Cardiac muscle cell (in vitro differentiated cells and primary cell): ENCODE measurements at regions not wholly inside any gene's neighbourhood (a gene's known extent, or its start where the extent isn't known, plus 50 kb on each side); places are given as distances from the start of the nearest gene placed in this dataset.

Experiments used
- DNase-seq, 2 donors: peaks; one replicate each; pipeline versions ENCODE4 v3.0.0 to v3.0.0-alpha.2; 2010 to 2017; ENCODE audit warnings: low read depth in 1 of 2, low spot score in 1 of 2
- H3K27ac ChIP-seq: fragments of 200-600 bp; sonication (generic); 2 replicates; pipeline ENCODE4 v1.5.1; 2016
- H3K27me3 ChIP-seq: fragments of 200-600 bp; sonication (generic); 2 replicates; pipeline ENCODE4 v1.6.0; 2016; ENCODE audit warnings: control low read depth
- H3K36me3 ChIP-seq: fragments of 200-600 bp; sonication (generic); 2 replicates; pipeline ENCODE4 v1.5.1; 2016; ENCODE audit warnings: control low read depth
- H3K4me1 ChIP-seq: fragments of 200-600 bp; sonication (generic); 2 replicates; pipeline ENCODE4 v1.8.1; 2017; ENCODE audit warnings: low read depth, mild to moderate bottlenecking, mixed run types
- H3K4me3 ChIP-seq: fragments of 200-600 bp; sonication (generic); 2 replicates; pipeline ENCODE4 v1.5.1; 2016; ENCODE audit warnings: mild to moderate bottlenecking
- H3K9me3 ChIP-seq: fragments of 200-600 bp; sonication (generic); 2 replicates; pipeline ENCODE4 v1.5.1; 2017; ENCODE audit warnings: low read depth, mild to moderate bottlenecking, control low read depth
- CTCF ChIP-seq: IDR thresholded peaks from 2 replicates; pipeline ENCODE4 v1.5.1; 2012; ENCODE audit warnings: low read depth, mild to moderate bottlenecking, low read length

- Histone ChIP-seq H3K4me3 (no peak overlapping the region), H3K9me3 (no peaks in the 10 kb centered on the region), H3K27ac (no peak overlapping the region), H3K27me3 (no peaks in the 10 kb centered on the region), H3K36me3 (no peaks in the 10 kb centered on the region), H3K4me1 (no peaks in the 10 kb centered on the region)
- no peak for TF ChIP-seq CTCF
- no peak for DNase-seq
These were observed 212.9 kb upstream of the UMPS start for GRCh38 chr3:124517306-124517705.

- Histone ChIP-seq H3K27me3 (no peaks in the 10 kb centered on the region), H3K4me1 (no peaks in the 10 kb centered on the region), H3K36me3 (no peaks in the 10 kb centered on the region), H3K9me3 (no peaks in the 10 kb centered on the region), H3K27ac (no peak overlapping the region), H3K4me3 (no peak overlapping the region)
- TF ChIP-seq CTCF, result no peak
- no peak for DNase-seq
These were observed 211.9 kb upstream of the UMPS start for GRCh38 chr3:124518350-124518749.

GRCh38 chr3:124519591-124520194, 210.6 kb upstream of the UMPS start:
- no peak for TF ChIP-seq CTCF
- Histone ChIP-seq H3K9me3 (no peaks in the 10 kb centered on the region), H3K27me3 (no peaks in the 10 kb centered on the region), H3K36me3 (no peaks in the 10 kb centered on the region), H3K4me1 (no peaks in the 10 kb centered on the region), H3K27ac (no peak overlapping the region), H3K4me3 (no peak overlapping the region)
- no peak for DNase-seq

GRCh38 chr3:124520970-124521369, 209.3 kb upstream of the UMPS start:
- no peak for DNase-seq
- Histone ChIP-seq H3K36me3 (no peaks in the 10 kb centered on the region), H3K9me3 (no peaks in the 10 kb centered on the region), H3K4me3 (no peak overlapping the region), H3K27ac (no peak overlapping the region), H3K4me1 (no peaks in the 10 kb centered on the region), H3K27me3 (no peaks in the 10 kb centered on the region)
- TF ChIP-seq CTCF, result no peak

- no peak for DNase-seq
- H3K4me1 ChIP-seq, result no peaks in the 10 kb centered on the region
- no peak overlapping the region for H3K4me3 ChIP-seq
- H3K27ac ChIP-seq, result no peak overlapping the region
- no peaks in the 10 kb centered on the region for H3K9me3 ChIP-seq
- TF ChIP-seq CTCF, result no peak
- no peaks in the 10 kb centered on the region for H3K36me3 ChIP-seq
- H3K27me3 ChIP-seq, result no peaks in the 10 kb centered on the region
These were observed 208.1 kb upstream of the UMPS start for GRCh38 chr3:124522082-124522625.
